ENCODE measurements at regions not wholly inside any gene's neighbourhood (a gene's known extent, or its start where the extent isn't known, plus 50 kb on each side); places are given as distances from the start of the nearest gene placed in this dataset.

GRCh38 chr10:47160967-47161366 lies 139.0 kb upstream of the GDF10 start:
- no peaks in the 10 kb centered on the region for H3K9me2 ChIP-seq (replicated peaks; ENCODE audit: insufficient read depth)
- no peak overlapping the region for H3K4me2 ChIP-seq
- no peaks in the 10 kb centered on the region for H3K79me2 ChIP-seq
- no peak for DNase-seq (ENCODE audit: low spot score)
- no peak overlapping the region for H3K4me3 ChIP-seq
- no peaks in the 10 kb centered on the region for H4K20me1 ChIP-seq (ENCODE audit: insufficient read depth, poor library complexity, severe bottlenecking)
- no peak for TF ChIP-seq EZH2 (IDR thresholded peaks at IDR 0.05; ENCODE audit: borderline replicate concordance)
- TF ChIP-seq, protein P1, sequence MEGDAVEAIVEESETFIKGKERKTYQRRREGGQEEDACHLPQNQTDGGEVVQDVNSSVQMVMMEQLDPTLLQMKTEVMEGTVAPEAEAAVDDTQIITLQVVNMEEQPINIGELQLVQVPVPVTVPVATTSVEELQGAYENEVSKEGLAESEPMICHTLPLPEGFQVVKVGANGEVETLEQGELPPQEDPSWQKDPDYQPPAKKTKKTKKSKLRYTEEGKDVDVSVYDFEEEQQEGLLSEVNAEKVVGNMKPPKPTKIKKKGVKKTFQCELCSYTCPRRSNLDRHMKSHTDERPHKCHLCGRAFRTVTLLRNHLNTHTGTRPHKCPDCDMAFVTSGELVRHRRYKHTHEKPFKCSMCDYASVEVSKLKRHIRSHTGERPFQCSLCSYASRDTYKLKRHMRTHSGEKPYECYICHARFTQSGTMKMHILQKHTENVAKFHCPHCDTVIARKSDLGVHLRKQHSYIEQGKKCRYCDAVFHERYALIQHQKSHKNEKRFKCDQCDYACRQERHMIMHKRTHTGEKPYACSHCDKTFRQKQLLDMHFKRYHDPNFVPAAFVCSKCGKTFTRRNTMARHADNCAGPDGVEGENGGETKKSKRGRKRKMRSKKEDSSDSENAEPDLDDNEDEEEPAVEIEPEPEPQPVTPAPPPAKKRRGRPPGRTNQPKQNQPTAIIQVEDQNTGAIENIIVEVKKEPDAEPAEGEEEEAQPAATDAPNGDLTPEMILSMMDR (IDR thresholded peaks at IDR 0.05; ENCODE audit: poor library complexity): no peak
- no peak for TF ChIP-seq EZH2phosphoT487 (IDR thresholded peaks at IDR 0.05; ENCODE audit: low read depth, severe bottlenecking, unreplicated experiment)
- no peaks in the 10 kb centered on the region for H3K9me3 ChIP-seq (ENCODE audit: low read depth)
- H3K27ac ChIP-seq: no peak overlapping the region
- H2AFZ ChIP-seq: no peak overlapping the region
- peaks cover 3% of the 10 kb centered on the region for H3K27me3 ChIP-seq
- H3K4me1 ChIP-seq (ENCODE audit: insufficient read depth): peaks cover under 1% of the 10 kb centered on the region
- 90% methylated on average over 4 of the region's 4 CpGs for WGBS (ENCODE audit: low lambda C conversion rate, missing lambda C conversion rate)
- H3K36me3 ChIP-seq (replicated peaks; ENCODE audit: insufficient read depth, low read depth): no peaks in the 10 kb centered on the region

DNA sequence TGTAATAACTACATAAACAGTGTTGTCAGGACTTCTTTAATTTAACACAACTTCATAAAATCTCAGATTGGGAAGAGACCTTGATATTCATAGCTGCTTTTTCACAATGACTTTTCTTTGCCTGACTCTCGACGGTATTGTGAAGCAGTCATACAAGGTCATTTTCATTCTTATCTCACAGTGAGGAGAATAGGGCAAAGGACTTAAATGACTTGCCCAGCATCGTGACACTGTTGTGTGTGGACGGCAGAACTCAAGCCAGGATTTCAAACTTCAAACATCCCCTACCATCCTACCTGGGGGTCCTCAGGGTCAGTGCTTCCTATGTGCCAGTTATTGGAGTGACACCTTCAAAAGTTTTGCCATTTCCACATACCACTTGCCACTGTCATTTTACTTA lies 138.5 kb upstream of the GDF10 start:
- Histone ChIP-seq H4K20me1 (ENCODE audit: insufficient read depth, poor library complexity, severe bottlenecking) (no peaks in the 10 kb centered on the region), H3K79me2 (no peaks in the 10 kb centered on the region), H2AFZ (no peak overlapping the region), H3K9me2 (replicated peaks; ENCODE audit: insufficient read depth) (no peaks in the 10 kb centered on the region), H3K36me3 (replicated peaks; ENCODE audit: insufficient read depth, low read depth) (no peaks in the 10 kb centered on the region), H3K27me3 (peaks cover 3% of the 10 kb centered on the region), H3K9me3 (ENCODE audit: low read depth) (no peaks in the 10 kb centered on the region), H3K4me2 (no peak overlapping the region), H3K4me3 (no peak overlapping the region), H3K27ac (no peak overlapping the region), H3K4me1 (ENCODE audit: insufficient read depth) (peaks cover 4% of the 10 kb centered on the region)
- TF ChIP-seq EZH2 (IDR thresholded peaks at IDR 0.05; ENCODE audit: borderline replicate concordance) (no peak), EZH2phosphoT487 (IDR thresholded peaks at IDR 0.05; ENCODE audit: low read depth, severe bottlenecking, unreplicated experiment) (no peak)
- TF ChIP-seq, protein P1 (IDR thresholded peaks at IDR 0.05; ENCODE audit: poor library complexity): no peak
- WGBS (ENCODE audit: low lambda C conversion rate, missing lambda C conversion rate): 83% methylated on average over 4 of the region's 4 CpGs
- no peak for DNase-seq (ENCODE audit: low spot score)

DNA sequence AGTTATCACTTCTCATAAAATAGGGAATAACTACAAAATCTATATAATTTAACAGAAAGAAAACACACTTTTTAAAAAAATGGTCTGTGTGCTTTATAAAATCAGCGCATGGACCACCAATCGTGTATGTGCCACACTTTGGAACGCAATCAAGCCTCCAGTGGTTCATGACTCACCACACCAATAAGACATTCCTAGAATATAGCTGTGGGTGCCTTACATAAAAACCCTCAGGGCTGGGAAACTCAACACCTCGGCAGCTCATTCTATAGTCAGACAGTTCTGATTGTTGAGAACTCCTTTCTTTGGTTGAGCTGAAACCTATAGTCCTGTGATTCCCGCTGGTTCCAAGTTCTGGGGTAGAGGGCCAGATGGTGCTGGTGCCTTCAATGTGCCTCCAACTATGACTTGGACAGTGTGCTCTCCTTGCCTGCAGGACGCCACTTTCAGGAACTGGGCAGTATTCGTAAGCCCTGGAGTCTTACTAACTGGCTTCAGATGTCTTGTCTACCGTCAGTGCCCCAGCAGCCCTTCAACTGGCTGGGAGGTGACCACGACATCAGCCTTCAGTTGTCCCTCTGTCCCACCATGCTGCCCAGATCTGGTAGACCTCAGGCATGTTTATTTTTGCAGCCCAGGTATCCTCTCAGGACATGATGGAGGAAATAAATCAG lies 135.7 kb upstream of the GDF10 start:
- H3K9me3 ChIP-seq (ENCODE audit: low read depth): no peaks in the 10 kb centered on the region
- WGBS (ENCODE audit: low lambda C conversion rate, missing lambda C conversion rate): 88% methylated on average over 9 of the region's 9 CpGs
- H3K9me2 ChIP-seq (replicated peaks; ENCODE audit: insufficient read depth): no peaks in the 10 kb centered on the region
- no peak overlapping the region for H2AFZ ChIP-seq
- no peaks in the 10 kb centered on the region for H3K79me2 ChIP-seq
- no peak overlapping the region for H3K27ac ChIP-seq
- H3K36me3 ChIP-seq (replicated peaks; ENCODE audit: insufficient read depth, low read depth): no peaks in the 10 kb centered on the region
- DNase-seq (ENCODE audit: low spot score): no peak
- H4K20me1 ChIP-seq (ENCODE audit: insufficient read depth, poor library complexity, severe bottlenecking): no peaks in the 10 kb centered on the region
- H3K4me1 ChIP-seq (ENCODE audit: insufficient read depth): peaks cover 4% of the 10 kb centered on the region
- no peak overlapping the region for H3K4me3 ChIP-seq
- peaks cover 3% of the 10 kb centered on the region for H3K27me3 ChIP-seq
- no peak for TF ChIP-seq EZH2 (IDR thresholded peaks at IDR 0.05; ENCODE audit: borderline replicate concordance)
- TF ChIP-seq, protein P1 (IDR thresholded peaks at IDR 0.05; ENCODE audit: poor library complexity): no peak
- no peak for TF ChIP-seq EZH2phosphoT487 (IDR thresholded peaks at IDR 0.05; ENCODE audit: low read depth, severe bottlenecking, unreplicated experiment)
- no peak overlapping the region for H3K4me2 ChIP-seq

All from hepatocyte (in vitro differentiated cells).